SK-N-MC (cell line): ENCODE measurements at regions not wholly inside any gene's neighbourhood (a gene's known extent, or its start where the extent isn't known, plus 50 kb on each side); places are given as distances from the start of the nearest gene placed in this dataset.

Experiments used
- EZH2 ChIP-seq: fragments of 200-600 bp; sonication (generic); IDR thresholded peaks from one replicate; pipeline ENCODE4 v1.6.1; 2017; ENCODE audit warnings: antibody characterized with exemption
- POLR2AphosphoS5 ChIP-seq: IDR thresholded peaks from 2 replicates; pipeline ENCODE4 v1.6.1; 2012; ENCODE audit warnings: mild to moderate bottlenecking, low read depth, low read length, borderline replicate concordance

DNA sequence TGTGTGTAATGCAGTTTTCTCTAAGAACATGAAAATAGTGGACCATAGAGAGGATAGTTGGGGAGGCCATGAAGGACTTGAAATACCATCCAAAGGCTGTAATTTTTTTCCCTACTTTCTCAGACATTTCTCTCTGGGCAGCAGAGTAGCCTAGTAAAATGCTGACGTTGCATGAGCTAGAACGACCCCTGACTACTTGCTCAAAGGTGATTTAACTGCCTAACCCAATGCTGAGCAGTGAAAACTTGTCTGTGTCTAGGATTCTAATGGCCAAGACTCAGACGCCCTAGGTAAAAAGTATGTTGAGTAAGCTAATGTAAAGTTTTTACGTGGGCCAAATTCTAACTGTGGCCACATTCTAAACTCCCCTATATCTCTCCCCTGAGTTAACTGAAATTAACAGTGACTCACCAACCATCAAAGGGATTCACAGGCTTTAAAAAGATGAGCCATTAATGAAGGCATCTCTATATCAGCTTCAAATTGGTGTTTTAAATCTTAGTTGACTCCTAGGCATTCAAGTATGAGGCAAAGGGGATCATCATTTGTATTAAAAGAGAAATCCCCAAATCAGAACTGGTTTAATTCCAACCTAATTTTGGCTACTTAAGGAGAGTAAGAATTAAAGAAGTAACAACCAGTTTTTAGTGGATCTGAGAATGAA is 121.0 kb upstream of the GAS1 start:
- TF ChIP-seq POLR2AphosphoS5 (no peak), EZH2 (no peak)
